ENCODE measurements at regions not wholly inside any gene's neighbourhood (a gene's known extent, or its start where the extent isn't known, plus 50 kb on each side); places are given as distances from the start of the nearest gene placed in this dataset.
A peak's percentile ranks its signal among the peaks of the same experiment; 100 is the strongest.

DNA sequence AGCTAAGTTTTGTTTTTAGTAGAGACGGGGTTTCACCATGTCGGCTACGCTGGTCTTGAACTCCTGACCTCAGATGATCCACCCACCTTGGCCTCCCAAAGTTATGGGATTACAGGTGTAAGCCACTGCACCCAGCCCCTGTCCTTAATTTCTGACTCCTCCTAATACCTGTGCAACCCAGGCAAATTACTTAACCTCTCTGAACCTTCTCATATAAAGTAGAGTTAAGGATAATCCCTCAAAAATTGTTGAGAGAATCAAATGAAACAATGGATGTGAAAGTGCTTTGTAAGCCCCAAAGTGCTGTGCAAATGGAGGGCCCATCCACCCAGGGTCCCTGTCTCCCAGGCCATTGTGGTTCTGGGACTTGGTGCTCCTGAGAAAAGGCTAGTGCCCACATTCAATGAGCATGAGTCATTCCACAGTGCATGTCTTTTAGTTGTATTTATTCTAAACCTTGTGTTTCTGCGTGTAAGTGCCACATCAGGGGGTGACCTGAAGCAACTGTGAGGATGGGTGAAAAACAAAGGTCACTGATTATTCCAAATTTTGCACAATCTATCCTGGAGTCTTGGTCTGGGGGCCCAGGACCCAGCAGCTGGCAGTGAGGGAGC lies 61.4 kb upstream of the PTPRJ start:
- H3K27me3 ChIP-seq (ENCODE audit: control insufficient read depth in 1 of 2, insufficient read depth in 2 of 2, low read length in 2 of 2) = no peaks in the 10 kb centered on the region
- no peaks in the 10 kb centered on the region for H3K9me3 Mint-ChIP-seq
- H3K27ac Mint-ChIP-seq = peak overlapping the region; percentile 78
- H3K36me3 ChIP-seq (ENCODE audit: insufficient read depth, low read length) = no peaks in the 10 kb centered on the region
- H3K36me3 Mint-ChIP-seq (ENCODE audit: low read depth) = no peaks in the 10 kb centered on the region
- ChIA-PET CTCF (interaction anchor here (0.5 to 1.4 kb wide), 2 partner anchors 83 to 190 kb away, joined by 3 to 4 read pairs; no protein-coding TSS in a partner anchor), POLR2A (interaction anchor here (1.8 kb wide), 1 partner anchor 71 kb away, joined by 6 read pairs; the partner anchor contains the start of gene NUP160)
- DNase-seq (no peak), ATAC-seq (ENCODE audit: poor library complexity) (no peak)
- peaks cover 59% of the 10 kb centered on the region for H3K4me1 Mint-ChIP-seq (ENCODE audit: low read depth)
- peaks cover 68% of the 10 kb centered on the region for H3K4me1 ChIP-seq (ENCODE audit: insufficient read depth, low read length)
- H3K27me3 Mint-ChIP-seq = no peaks in the 10 kb centered on the region
- intact Hi-C loops (cut with DNase I, micrococcal nuclease) = no loop called here
- no peaks in the 10 kb centered on the region for H3K9me3 ChIP-seq (ENCODE audit: control insufficient read depth in 1 of 2, insufficient read depth in 1 of 2, low read length in 2 of 2)
- TF ChIP-seq, protein P1, sequence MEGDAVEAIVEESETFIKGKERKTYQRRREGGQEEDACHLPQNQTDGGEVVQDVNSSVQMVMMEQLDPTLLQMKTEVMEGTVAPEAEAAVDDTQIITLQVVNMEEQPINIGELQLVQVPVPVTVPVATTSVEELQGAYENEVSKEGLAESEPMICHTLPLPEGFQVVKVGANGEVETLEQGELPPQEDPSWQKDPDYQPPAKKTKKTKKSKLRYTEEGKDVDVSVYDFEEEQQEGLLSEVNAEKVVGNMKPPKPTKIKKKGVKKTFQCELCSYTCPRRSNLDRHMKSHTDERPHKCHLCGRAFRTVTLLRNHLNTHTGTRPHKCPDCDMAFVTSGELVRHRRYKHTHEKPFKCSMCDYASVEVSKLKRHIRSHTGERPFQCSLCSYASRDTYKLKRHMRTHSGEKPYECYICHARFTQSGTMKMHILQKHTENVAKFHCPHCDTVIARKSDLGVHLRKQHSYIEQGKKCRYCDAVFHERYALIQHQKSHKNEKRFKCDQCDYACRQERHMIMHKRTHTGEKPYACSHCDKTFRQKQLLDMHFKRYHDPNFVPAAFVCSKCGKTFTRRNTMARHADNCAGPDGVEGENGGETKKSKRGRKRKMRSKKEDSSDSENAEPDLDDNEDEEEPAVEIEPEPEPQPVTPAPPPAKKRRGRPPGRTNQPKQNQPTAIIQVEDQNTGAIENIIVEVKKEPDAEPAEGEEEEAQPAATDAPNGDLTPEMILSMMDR (IDR thresholded peaks at IDR 0.05) = no peak
- H3K27ac ChIP-seq (ENCODE audit: low read depth in 1 of 2, low read length in 2 of 2) = no peak overlapping the region
- H3K4me3 Mint-ChIP-seq = no peak overlapping the region
- H3K4me3 ChIP-seq (ENCODE audit: low read length) = no peak overlapping the region

DNA sequence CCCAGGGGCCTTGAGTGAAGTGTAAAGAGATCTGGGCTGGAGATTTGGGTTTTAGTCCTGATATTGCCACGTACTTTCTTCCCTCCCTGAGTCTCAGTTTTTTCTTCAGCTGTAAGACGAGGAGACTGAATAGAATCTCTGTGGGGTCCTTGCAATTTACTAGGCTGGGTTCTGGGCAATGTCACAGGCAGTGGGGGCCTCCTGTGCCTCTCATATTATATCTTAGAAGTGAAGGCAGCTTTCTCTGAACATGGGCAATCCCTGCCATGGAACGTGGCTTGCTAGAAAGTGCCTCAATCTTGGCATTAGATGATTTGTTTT lies 62.0 kb upstream of the PTPRJ start:
- peak overlapping the region in 1 of 2 donors; percentile 41 for H3K27ac ChIP-seq (ENCODE audit: low read depth in 1 of 2, low read length in 2 of 2)
- no peaks in the 10 kb centered on the region for H3K9me3 ChIP-seq (ENCODE audit: control insufficient read depth in 1 of 2, insufficient read depth in 1 of 2, low read length in 2 of 2)
- H3K36me3 Mint-ChIP-seq (ENCODE audit: low read depth) = no peaks in the 10 kb centered on the region
- no peak for DNase-seq
- H3K4me3 ChIP-seq (ENCODE audit: low read length) = no peak overlapping the region
- H3K4me3 Mint-ChIP-seq = no peak overlapping the region
- TF ChIP-seq, protein P1 (IDR thresholded peaks at IDR 0.05) = no peak
- H3K27me3 ChIP-seq (ENCODE audit: control insufficient read depth in 1 of 2, insufficient read depth in 2 of 2, low read length in 2 of 2) = no peaks in the 10 kb centered on the region
- H3K4me1 Mint-ChIP-seq (ENCODE audit: low read depth) = peaks cover 59% of the 10 kb centered on the region
- ATAC-seq (ENCODE audit: poor library complexity) = no peak
- ChIA-PET POLR2A (no interaction called here), CTCF (interaction anchor here (0.5 kb wide), 1 partner anchor 84 kb away, joined by 4 read pairs; no protein-coding TSS in a partner anchor)
- H3K4me1 ChIP-seq (ENCODE audit: insufficient read depth, low read length) = peaks cover 68% of the 10 kb centered on the region
- H3K27me3 Mint-ChIP-seq = no peaks in the 10 kb centered on the region
- intact Hi-C loops (cut with DNase I, micrococcal nuclease) = no loop called here
- no peaks in the 10 kb centered on the region for H3K36me3 ChIP-seq (ENCODE audit: insufficient read depth, low read length)
- no peaks in the 10 kb centered on the region for H3K9me3 Mint-ChIP-seq
- peak overlapping the region; percentile 78 for H3K27ac Mint-ChIP-seq

DNA sequence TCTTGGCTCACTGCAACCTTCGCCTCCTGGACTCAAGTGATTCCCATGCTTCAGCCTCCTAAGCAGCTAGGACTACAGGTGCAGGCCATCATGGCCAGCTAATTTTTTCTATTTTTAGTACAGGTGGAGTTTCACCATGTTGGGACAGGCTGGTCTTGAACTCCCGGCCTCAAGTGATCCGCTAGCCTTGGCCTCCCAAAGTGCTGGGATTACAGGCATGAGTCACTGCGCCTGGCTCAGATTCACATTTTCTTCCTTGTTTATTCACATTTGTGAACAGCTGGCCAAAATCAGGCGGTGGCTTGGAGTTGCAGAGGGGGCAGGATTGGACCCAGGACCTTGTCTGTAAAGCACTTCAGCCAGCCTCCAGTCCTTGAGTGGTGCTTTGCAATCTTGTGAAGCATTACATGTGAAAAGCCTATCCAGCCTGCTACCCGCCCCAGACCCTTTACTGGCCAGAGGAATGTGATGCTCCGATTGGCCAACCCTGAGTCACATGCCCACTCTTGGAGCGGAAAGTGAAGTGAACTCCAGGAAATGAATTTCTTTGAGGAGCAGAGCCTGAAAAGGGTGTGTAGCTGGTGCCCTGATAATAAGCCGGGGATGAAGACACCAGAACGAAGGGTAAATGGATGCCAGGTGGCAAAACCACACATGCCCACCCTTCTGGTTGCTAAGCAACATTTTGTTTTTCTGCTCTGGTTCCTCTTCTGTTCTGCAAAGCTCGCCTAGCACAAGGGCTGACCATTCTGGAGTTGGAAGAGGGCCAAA lies 62.6 kb upstream of the PTPRJ start:
- ATAC-seq (ENCODE audit: poor library complexity) (no peak), DNase-seq (peak in 3 of 14 experiments; percentile 33 to 49 (median 42))
- peak overlapping the region; percentile 78 for H3K27ac Mint-ChIP-seq
- POLR2A ChIA-PET = no interaction called here
- peak overlapping the region in 1 of 2 donors; percentile 41 for H3K27ac ChIP-seq (ENCODE audit: low read depth in 1 of 2, low read length in 2 of 2)
- H3K9me3 ChIP-seq (ENCODE audit: control insufficient read depth in 1 of 2, insufficient read depth in 1 of 2, low read length in 2 of 2) = no peaks in the 10 kb centered on the region
- H3K36me3 ChIP-seq (ENCODE audit: insufficient read depth, low read length) = no peaks in the 10 kb centered on the region
- CTCF ChIA-PET = no interaction called here
- intact Hi-C loops (cut with DNase I, micrococcal nuclease) = no loop called here
- no peaks in the 10 kb centered on the region for H3K9me3 Mint-ChIP-seq
- TF ChIP-seq, protein P1 (IDR thresholded peaks at IDR 0.05) = no peak
- H3K27me3 ChIP-seq (ENCODE audit: control insufficient read depth in 1 of 2, insufficient read depth in 2 of 2, low read length in 2 of 2) = no peaks in the 10 kb centered on the region
- H3K4me3 ChIP-seq (ENCODE audit: low read length) = no peak overlapping the region
- H3K4me3 Mint-ChIP-seq = no peak overlapping the region
- H3K27me3 Mint-ChIP-seq = no peaks in the 10 kb centered on the region
- H3K4me1 Mint-ChIP-seq (ENCODE audit: low read depth) = peaks cover 59% of the 10 kb centered on the region
- H3K36me3 Mint-ChIP-seq (ENCODE audit: low read depth) = no peaks in the 10 kb centered on the region
- H3K4me1 ChIP-seq (ENCODE audit: insufficient read depth, low read length) = peaks cover 68% of the 10 kb centered on the region
